GM12878 (cell line): ENCODE measurements at regions not wholly inside any gene's neighbourhood (a gene's known extent, or its start where the extent isn't known, plus 50 kb on each side); places are given as distances from the start of the nearest gene placed in this dataset.

ENCODE experiments used
- ATAC-seq: fragments of 200-7000 bp; cut with Tn5 transposase; 3 replicates; pipeline ENCODE4 v1.9.1; 2020; ENCODE audit warnings: mild to moderate bottlenecking, moderate library complexity
- BruUV-seq: library from RNA; stranded (reverse); fragments of 400-500 nt; replicated peaks from 2 replicates; lab custom pipeline; 2021; lab: Mats Ljungman, UMichigan
- CTCF ChIA-PET: fragments of 300-600 bp; sonication (Branson Sonifier 250); formaldehyde crosslinking; extraction: SDS; loops from one replicate; lab custom pipeline; 2021; ENCODE audit warnings: inconsistent platforms; lab: Yijun Ruan, JAX
- POLR2A ChIA-PET: fragments of 350-600 bp; formaldehyde crosslinking; extraction: SDS; loops from one replicate; lab custom pipeline; 2021; ENCODE audit warnings: inconsistent platforms; lab: Charles Lee
- RAD21 ChIA-PET: fragments of 300-600 bp; sonication (Branson Sonifier 250); formaldehyde crosslinking; loops from one replicate; lab custom pipeline; 2023; ENCODE audit warnings: antibody characterized with exemption; ENCODE audit not compliant: unreplicated experiment; lab: Charles Lee
- SMC1A ChIA-PET: fragments of 300-600 bp; sonication (Branson Sonifier 250); formaldehyde crosslinking; loops from one replicate; lab custom pipeline; 2023; ENCODE audit not compliant: unreplicated experiment, uncharacterized antibody; lab: Charles Lee
- DNase-seq: peaks from one replicate; pipeline ENCODE4 v3.0.0-alpha.2; 2011; ENCODE audit warnings: low read depth, low spot score
- FAIRE-seq: peaks from 3 replicates; lab custom pipeline; 2011; peaks lifted over from hg19 to GRCh38; lab: Jason Lieb, UNC
- H2AFZ ChIP-seq: 2 replicates; pipeline ENCODE4 v1.6.0; 2011; ENCODE audit warnings: low read depth, low read length, control low read depth; ENCODE audit not compliant: control insufficient read depth
- H3K27ac ChIP-seq: 2 replicates; pipeline ENCODE4 v1.5.1; 2011; ENCODE audit warnings: control low read depth; ENCODE audit not compliant: control insufficient read depth, insufficient read depth
- H3K27me3 ChIP-seq, 2 experiments: replicated peaks in 1 of 2; 2 replicates each; pipeline versions ENCODE4 v1.6.0 to v1.6.1; 2011; ENCODE audit warnings: low read length in 1 of 2; ENCODE audit not compliant: control insufficient read depth in 2 of 2, insufficient read depth in 2 of 2
- H3K36me3 ChIP-seq, 2 experiments: 2 replicates each; pipeline ENCODE4 v1.5.1; 2011; ENCODE audit warnings: low read length in 1 of 2; ENCODE audit not compliant: control insufficient read depth in 2 of 2, insufficient read depth in 2 of 2
- H3K4me1 ChIP-seq: 2 replicates; pipeline ENCODE4 v1.6.1; 2011; ENCODE audit warnings: mild to moderate bottlenecking, low read length, moderate library complexity, mixed read lengths; ENCODE audit not compliant: control insufficient read depth, insufficient read depth
- H3K4me2 ChIP-seq: 2 replicates; pipeline ENCODE4 v1.6.0; 2011; ENCODE audit warnings: control low read depth; ENCODE audit not compliant: control insufficient read depth, insufficient read depth
- H3K4me3 ChIP-seq: fragments of 200-600 bp; sonication (generic); 2 replicates; pipeline ENCODE4 v1.5.1; 2016
- H3K79me2 ChIP-seq: 2 replicates; pipeline ENCODE4 v1.6.0; 2011; ENCODE audit warnings: low read length; ENCODE audit not compliant: control insufficient read depth, insufficient read depth
- H3K9ac ChIP-seq: 2 replicates; pipeline ENCODE4 v1.8.0; 2011; ENCODE audit warnings: low read length, control low read depth, mixed read lengths; ENCODE audit not compliant: control insufficient read depth, insufficient read depth
- H3K9me3 ChIP-seq: replicated peaks from 3 replicates; pipeline ENCODE4 v1.5.1; 2011; ENCODE audit warnings: mild to moderate bottlenecking, low read length; ENCODE audit not compliant: control insufficient read depth, insufficient read depth
- H4K20me1 ChIP-seq: 2 replicates; pipeline ENCODE4 v1.6.0; 2011; ENCODE audit not compliant: control insufficient read depth, insufficient read depth
- ESRRA ChIP-seq: IDR thresholded peaks from 2 replicates; pipeline ENCODE4 v1.6.1; 2012; ENCODE audit warnings: mild to moderate bottlenecking, low read length, improper control_type of control experiment
- HDGF ChIP-seq: fragments of 450-650 bp; IDR thresholded peaks from 2 replicates; pipeline ENCODE4 v1.6.1; 2016; ENCODE audit warnings: antibody characterized with exemption
- SPI1 ChIP-seq: IDR thresholded peaks from 2 replicates; pipeline ENCODE4 v1.6.1; 2011; ENCODE audit warnings: low read depth, mild to moderate bottlenecking, low read length, moderate library complexity, borderline replicate concordance; ENCODE audit not compliant: insufficient read depth
- SUZ12 ChIP-seq: fragments of 200-600 bp; sonication (generic); IDR thresholded peaks from one replicate; pipeline ENCODE4 v1.6.1; 2018; ENCODE audit warnings: antibody characterized with exemption, mild to moderate bottlenecking; ENCODE audit not compliant: unreplicated experiment
- WGBS: methylation state at CpG from one replicate; pipeline ENCODE4 v1.1.6; 2016; ENCODE audit warnings: low lambda C conversion rate; ENCODE audit not compliant: insufficient replicate concordance, insufficient coverage; ENCODE audit errors: missing lambda C conversion rate; 5-methylcytosine and 5-hydroxymethylcytosine counted together
- in situ Hi-C: fragments of 300-500 bp; cut with MboI; formaldehyde crosslinking; loops from 9 replicates; pipeline ENCODE4 v1.14.3; 2018; ENCODE audit warnings: mixed read lengths
- intact Hi-C: fragments of 100-400 bp; cut with micrococcal nuclease; formaldehyde crosslinking; loops from one replicate; pipeline ENCODE4 v1.14.2; 2022; ENCODE audit not compliant: unreplicated experiment
- TF ChIP-seq, protein P1 (sequence below): fragments of 450-650 bp; formaldehyde crosslinking; IDR thresholded peaks from 2 replicates; pipeline ENCODE4 v1.5.0; 2022; ENCODE audit warnings: mild to moderate bottlenecking, missing genetic modification characterization

DNA sequence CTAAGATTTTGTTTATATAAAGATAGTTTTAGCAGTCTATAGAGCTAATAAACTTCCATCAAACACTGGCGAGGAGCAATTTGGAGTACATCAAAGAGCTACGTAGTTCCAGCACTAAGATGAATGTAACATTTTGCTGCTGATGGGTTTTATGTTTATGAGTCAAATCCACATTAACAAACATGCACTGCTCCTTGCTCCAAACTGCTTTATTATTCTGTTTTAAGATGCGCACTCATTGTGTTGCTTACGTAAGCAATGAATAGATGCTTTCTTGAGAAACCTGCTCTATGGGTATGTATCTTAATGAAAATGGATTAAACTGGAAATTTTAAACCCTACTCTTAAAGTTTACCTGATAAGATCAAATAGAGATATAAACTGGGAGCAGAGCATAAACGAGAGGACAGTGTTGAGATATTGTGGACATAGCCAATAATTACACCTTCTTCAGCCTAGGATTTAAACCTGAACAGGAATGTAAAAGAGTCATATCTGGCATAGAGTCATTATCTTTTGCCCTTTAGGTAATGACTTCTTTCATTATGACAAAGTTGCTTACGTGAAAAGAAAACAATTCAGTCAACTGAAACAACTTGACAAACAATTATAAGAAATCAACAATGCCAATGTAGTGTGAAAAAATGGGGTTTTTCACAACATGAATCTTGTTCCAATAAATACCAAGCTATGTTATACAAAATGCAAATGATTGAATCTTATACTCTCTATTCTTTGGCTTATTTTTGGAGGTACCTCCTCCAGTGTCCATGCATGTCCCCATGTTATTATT, 153.5 kb upstream of the MTPN start (continued):
- TF ChIP-seq, protein P1, sequence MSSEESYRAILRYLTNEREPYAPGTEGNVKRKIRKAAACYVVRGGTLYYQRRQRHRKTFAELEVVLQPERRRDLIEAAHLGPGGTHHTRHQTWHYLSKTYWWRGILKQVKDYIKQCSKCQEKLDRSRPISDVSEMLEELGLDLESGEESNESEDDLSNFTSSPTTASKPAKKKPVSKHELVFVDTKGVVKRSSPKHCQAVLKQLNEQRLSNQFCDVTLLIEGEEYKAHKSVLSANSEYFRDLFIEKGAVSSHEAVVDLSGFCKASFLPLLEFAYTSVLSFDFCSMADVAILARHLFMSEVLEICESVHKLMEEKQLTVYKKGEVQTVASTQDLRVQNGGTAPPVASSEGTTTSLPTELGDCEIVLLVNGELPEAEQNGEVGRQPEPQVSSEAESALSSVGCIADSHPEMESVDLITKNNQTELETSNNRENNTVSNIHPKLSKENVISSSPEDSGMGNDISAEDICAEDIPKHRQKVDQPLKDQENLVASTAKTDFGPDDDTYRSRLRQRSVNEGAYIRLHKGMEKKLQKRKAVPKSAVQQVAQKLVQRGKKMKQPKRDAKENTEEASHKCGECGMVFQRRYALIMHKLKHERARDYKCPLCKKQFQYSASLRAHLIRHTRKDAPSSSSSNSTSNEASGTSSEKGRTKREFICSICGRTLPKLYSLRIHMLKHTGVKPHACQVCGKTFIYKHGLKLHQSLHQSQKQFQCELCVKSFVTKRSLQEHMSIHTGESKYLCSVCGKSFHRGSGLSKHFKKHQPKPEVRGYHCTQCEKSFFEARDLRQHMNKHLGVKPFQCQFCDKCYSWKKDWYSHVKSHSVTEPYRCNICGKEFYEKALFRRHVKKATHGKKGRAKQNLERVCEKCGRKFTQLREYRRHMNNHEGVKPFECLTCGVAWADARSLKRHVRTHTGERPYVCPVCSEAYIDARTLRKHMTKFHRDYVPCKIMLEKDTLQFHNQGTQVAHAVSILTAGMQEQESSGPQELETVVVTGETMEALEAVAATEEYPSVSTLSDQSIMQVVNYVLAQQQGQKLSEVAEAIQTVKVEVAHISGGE (CRISPR knock-in tag), result no peak
- TF ChIP-seq ESRRA (no peak), SUZ12 (no peak)
- TF ChIP-seq, all 136 proteins: peak for 5

DNA sequence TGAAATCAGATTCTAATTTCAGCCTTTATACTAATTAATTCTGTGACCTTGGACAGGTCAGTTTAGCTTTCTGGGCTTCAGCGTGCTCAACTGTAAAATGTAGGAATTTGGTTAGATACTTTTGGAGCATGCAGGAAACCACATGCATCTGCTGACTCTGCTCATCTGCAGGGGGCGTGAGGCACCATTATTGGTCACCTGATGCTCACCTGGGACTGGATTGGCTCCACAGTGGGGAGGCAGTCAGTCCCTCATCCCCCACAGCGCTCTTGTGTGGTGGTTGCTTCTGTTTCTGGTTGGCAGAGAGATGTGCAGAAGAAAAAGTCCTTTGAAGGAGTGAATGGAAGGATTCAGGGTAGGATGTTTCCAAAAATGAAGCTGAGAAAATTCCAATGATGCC, 150.9 kb upstream of the MTPN start:
- intact Hi-C loops, result loop anchor here (10.0 kb wide), 1 partner anchor 747 kb away; no protein-coding TSS in a partner anchor
- WGBS, result 15% methylated on average over 3 of the region's 3 CpGs
- no TSS peak for BruUV-seq
- H4K20me1 ChIP-seq, result no peaks in the 10 kb centered on the region
- H3K9me3 ChIP-seq, result no peaks in the 10 kb centered on the region
- ChIA-PET POLR2A (no interaction called here), RAD21 (no interaction called here), SMC1A (no interaction called here), CTCF (interaction anchor here (1.1 kb wide), 1 partner anchor 27 kb away, joined by 3 read pairs; no protein-coding TSS in a partner anchor)
- in situ Hi-C loops, result no loop called here
- H3K4me1 ChIP-seq, result no peaks in the 10 kb centered on the region
- H3K4me2 ChIP-seq, result no peak overlapping the region
- TF ChIP-seq SPI1 (no peak), HDGF (no peak)
- no peaks in the 10 kb centered on the region for H3K36me3 ChIP-seq
- no peak overlapping the region for H2AFZ ChIP-seq
- DNase-seq (no peak), ATAC-seq (no peak), FAIRE-seq (no peak)
- no peak overlapping the region for H3K27ac ChIP-seq
- no peak overlapping the region for H3K9ac ChIP-seq
- no peaks in the 10 kb centered on the region for H3K27me3 ChIP-seq
- H3K4me3 ChIP-seq, result no peak overlapping the region
- H3K79me2 ChIP-seq, result no peaks in the 10 kb centered on the region
